Brain microvascular endothelial cell (primary cell): ENCODE measurements at regions not wholly inside any gene's neighbourhood (a gene's known extent, or its start where the extent isn't known, plus 50 kb on each side); places are given as distances from the start of the nearest gene placed in this dataset.

ENCODE experiments used
- DNase-seq: peaks from one replicate; pipeline ENCODE4 v3.0.0-alpha.2; 2020
- H3K27ac ChIP-seq: fragments of 250-450 bp; sonication (Bioruptor Pico); 2 replicates; pipeline ENCODE4 v1.5.1; 2020; ENCODE audit warnings: mild to moderate bottlenecking, moderate library complexity
- H3K27me3 ChIP-seq: fragments of 250-450 bp; sonication (Bioruptor Pico); replicated peaks from 2 replicates; pipeline ENCODE4 v1.5.1; 2020; ENCODE audit warnings: mild to moderate bottlenecking
- H3K36me3 ChIP-seq: fragments of 250-450 bp; sonication (Bioruptor Pico); replicated peaks from 2 replicates; pipeline ENCODE4 v1.5.1; 2020; ENCODE audit warnings: mild to moderate bottlenecking
- H3K4me3 ChIP-seq: 2 replicates; pipeline ENCODE4 v1.5.1; 2011; ENCODE audit warnings: low read depth, mild to moderate bottlenecking, control low read depth, low read length, moderate library complexity
- CTCF ChIP-seq: IDR thresholded peaks from 2 replicates; pipeline ENCODE4 v1.5.1; 2011; ENCODE audit warnings: low read depth, mild to moderate bottlenecking, moderate library complexity, low read length, control low read depth, inconsistent platforms; ENCODE audit errors: missing control alignments
- in situ Hi-C: cut with HindIII; loops from 2 replicates; pipeline ENCODE4 v1.10.0; 2017; ENCODE audit warnings: low sequenced_read_pairs, low pct_ligation_motif_present

- in situ Hi-C loops, result no loop called here
- H3K27me3 ChIP-seq, result no peaks in the 10 kb centered on the region
- no peak for DNase-seq
- H3K27ac ChIP-seq, result no peak overlapping the region
- H3K36me3 ChIP-seq, result no peaks in the 10 kb centered on the region
- H3K4me3 ChIP-seq, result no peak overlapping the region
- no peak for TF ChIP-seq CTCF
Observed at GRCh38 chr9:13628526-13628925, 349.0 kb upstream of the MPDZ start.

GRCh38 chr9:13627502-13627901 is 348.0 kb upstream of the MPDZ start:
- H3K27ac ChIP-seq, result no peak overlapping the region
- DNase-seq, result no peak
- TF ChIP-seq CTCF, result no peak
- no peaks in the 10 kb centered on the region for H3K36me3 ChIP-seq
- in situ Hi-C loops, result no loop called here
- H3K4me3 ChIP-seq, result no peak overlapping the region
- no peaks in the 10 kb centered on the region for H3K27me3 ChIP-seq

GRCh38 chr9:13627071-13627470 is 347.6 kb upstream of the MPDZ start:
- no peak overlapping the region for H3K27ac ChIP-seq
- H3K4me3 ChIP-seq, result no peak overlapping the region
- no peak for TF ChIP-seq CTCF
- no peaks in the 10 kb centered on the region for H3K27me3 ChIP-seq
- in situ Hi-C loops, result no loop called here
- no peaks in the 10 kb centered on the region for H3K36me3 ChIP-seq
- DNase-seq, result no peak

GRCh38 chr9:13626601-13627000 is 347.1 kb upstream of the MPDZ start:
- DNase-seq, result no peak
- no peak overlapping the region for H3K4me3 ChIP-seq
- in situ Hi-C loops, result no loop called here
- no peaks in the 10 kb centered on the region for H3K27me3 ChIP-seq
- TF ChIP-seq CTCF, result no peak
- H3K27ac ChIP-seq, result no peak overlapping the region
- H3K36me3 ChIP-seq, result no peaks in the 10 kb centered on the region

GRCh38 chr9:13621872-13622564 is 342.5 kb upstream of the MPDZ start:
- Histone ChIP-seq H3K27ac (no peak overlapping the region), H3K4me3 (no peak overlapping the region), H3K27me3 (no peaks in the 10 kb centered on the region), H3K36me3 (no peaks in the 10 kb centered on the region)
- DNase-seq, result no peak
- in situ Hi-C loops, result no loop called here
- no peak for TF ChIP-seq CTCF

- in situ Hi-C loops, result no loop called here
- TF ChIP-seq CTCF, result no peak
- Histone ChIP-seq H3K27ac (no peak overlapping the region), H3K27me3 (no peaks in the 10 kb centered on the region), H3K4me3 (no peak overlapping the region), H3K36me3 (no peaks in the 10 kb centered on the region)
- no peak for DNase-seq
Observed at GRCh38 chr9:13616491-13617035, 337.1 kb upstream of the MPDZ start.
